ENCODE measurements at regions not wholly inside any gene's neighbourhood (a gene's known extent, or its start where the extent isn't known, plus 50 kb on each side); places are given as distances from the start of the nearest gene placed in this dataset.

GRCh38 chr5:164433106-164433870 is 927.9 kb downstream of the MAT2B start:
- no peak overlapping the region for H2AFZ ChIP-seq (ENCODE audit: control insufficient read depth, low read length)
- H3K4me3 ChIP-seq (ENCODE audit: control insufficient read depth in 2 of 3, extremely low read depth in 1 of 3, insufficient read depth in 2 of 3, low read depth in 1 of 3, low read length in 3 of 3): no peak overlapping the region
- no peaks in the 10 kb centered on the region for H3K36me3 ChIP-seq (ENCODE audit: control insufficient read depth in 2 of 2, extremely low read depth in 1 of 2, insufficient read depth in 2 of 2, low read length in 2 of 2)
- no peak overlapping the region for H3K27ac ChIP-seq (ENCODE audit: control insufficient read depth, insufficient read depth, low read length)
- FAIRE-seq: no peak
- dilution Hi-C loops (cut with MboI; ENCODE audit: extremely low pct_ligation_motif_present, low sequenced_read_pairs): no loop called here
- no peaks in the 10 kb centered on the region for H4K20me1 ChIP-seq (ENCODE audit: control insufficient read depth, extremely low read depth, insufficient read depth, low read length)
- no peak overlapping the region for H3K9ac ChIP-seq (ENCODE audit: control insufficient read depth, extremely low read depth, insufficient read depth, low read length)
- no peak overlapping the region for H3K4me2 ChIP-seq (ENCODE audit: control insufficient read depth, extremely low read depth, insufficient read depth, low read depth, low read length)
- no peaks in the 10 kb centered on the region for H3K9me3 ChIP-seq (ENCODE audit: control insufficient read depth, low read depth, low read length)
- no peak for DNase-seq (ENCODE audit: low read depth, low spot score)
- H3K4me1 ChIP-seq (ENCODE audit: control insufficient read depth, extremely low read depth, insufficient read depth, low read length): no peaks in the 10 kb centered on the region
- no peaks in the 10 kb centered on the region for H3K79me2 ChIP-seq (ENCODE audit: control insufficient read depth, insufficient read depth, low read length)
- no peaks in the 10 kb centered on the region for H3K9me1 ChIP-seq (ENCODE audit: control insufficient read depth, extremely low read depth, insufficient read depth, low read length)
- H3K27me3 ChIP-seq (ENCODE audit: control insufficient read depth, extremely low read depth, insufficient read depth, low read length): no peaks in the 10 kb centered on the region
- TF ChIP-seq CTCF (optimal IDR thresholded peaks at IDR 0.05 in 1 of 3, IDR thresholded peaks at IDR 0.05 in 1 of 3, conservative IDR thresholded peaks at IDR 0.05 in 1 of 3; ENCODE audit: extremely low read depth in 1 of 3, insufficient read depth in 2 of 3, low read length in 3 of 3) (no peak), EZH2 (IDR thresholded peaks at IDR 0.05; ENCODE audit: low read length) (no peak)

- FAIRE-seq (no peak), DNase-seq (ENCODE audit: low read depth, low spot score) (no peak)
- Histone ChIP-seq H3K4me1 (ENCODE audit: control insufficient read depth, extremely low read depth, insufficient read depth, low read length) (no peaks in the 10 kb centered on the region), H4K20me1 (ENCODE audit: control insufficient read depth, extremely low read depth, insufficient read depth, low read length) (no peaks in the 10 kb centered on the region), H3K4me3 (ENCODE audit: control insufficient read depth in 2 of 3, extremely low read depth in 1 of 3, insufficient read depth in 2 of 3, low read depth in 1 of 3, low read length in 3 of 3) (no peak overlapping the region), H3K36me3 (ENCODE audit: control insufficient read depth in 2 of 2, extremely low read depth in 1 of 2, insufficient read depth in 2 of 2, low read length in 2 of 2) (no peaks in the 10 kb centered on the region), H3K9me1 (ENCODE audit: control insufficient read depth, extremely low read depth, insufficient read depth, low read length) (no peaks in the 10 kb centered on the region), H3K27me3 (ENCODE audit: control insufficient read depth, extremely low read depth, insufficient read depth, low read length) (no peaks in the 10 kb centered on the region), H3K9ac (ENCODE audit: control insufficient read depth, extremely low read depth, insufficient read depth, low read length) (no peak overlapping the region), H3K4me2 (ENCODE audit: control insufficient read depth, extremely low read depth, insufficient read depth, low read depth, low read length) (no peak overlapping the region), H3K9me3 (ENCODE audit: control insufficient read depth, low read depth, low read length) (no peaks in the 10 kb centered on the region), H3K79me2 (ENCODE audit: control insufficient read depth, insufficient read depth, low read length) (no peaks in the 10 kb centered on the region), H3K27ac (ENCODE audit: control insufficient read depth, insufficient read depth, low read length) (no peak overlapping the region), H2AFZ (ENCODE audit: control insufficient read depth, low read length) (no peak overlapping the region)
- dilution Hi-C loops (cut with MboI; ENCODE audit: extremely low pct_ligation_motif_present, low sequenced_read_pairs): no loop called here
- TF ChIP-seq CTCF (optimal IDR thresholded peaks at IDR 0.05 in 1 of 3, IDR thresholded peaks at IDR 0.05 in 1 of 3, conservative IDR thresholded peaks at IDR 0.05 in 1 of 3; ENCODE audit: extremely low read depth in 1 of 3, insufficient read depth in 2 of 3, low read length in 3 of 3) (no peak), EZH2 (IDR thresholded peaks at IDR 0.05; ENCODE audit: low read length) (no peak)
These were observed 930.2 kb downstream of the MAT2B start for GRCh38 chr5:164435576-164435975.

Data from keratinocyte (primary cell).